Lower lobe of right lung (tissue), 2 donors: ENCODE measurements at regions not wholly inside any gene's neighbourhood (a gene's known extent, or its start where the extent isn't known, plus 50 kb on each side); places are given as distances from the start of the nearest gene placed in this dataset.

Experiments used
- ATAC-seq, 2 donors: fragments of 200-7000 bp; cut with Tn5 transposase; one replicate each; pipeline ENCODE4 v1.9.1; 2020 to 2022; ENCODE audit warnings: mild to moderate bottlenecking in 2 of 2, moderate library complexity in 2 of 2
- DNase-seq: peaks from one replicate; pipeline ENCODE4 v3.0.0-alpha.2; 2020
- H3K27ac ChIP-seq: fragments of 200-600 bp; one replicate; pipeline ENCODE4 v1.8.0; 2022
- H3K27me3 ChIP-seq: fragments of 200-600 bp; one replicate; pipeline ENCODE4 v1.8.0; 2022; ENCODE audit warnings: low read depth
- H3K36me3 ChIP-seq: fragments of 200-600 bp; one replicate; pipeline ENCODE4 v1.8.0; 2022; ENCODE audit warnings: mild to moderate bottlenecking
- H3K4me1 ChIP-seq: fragments of 200-600 bp; one replicate; pipeline ENCODE4 v1.8.0; 2022
- H3K4me3 ChIP-seq: fragments of 200-600 bp; one replicate; pipeline ENCODE4 v1.8.0; 2022; ENCODE audit warnings: mild to moderate bottlenecking
- H3K9me3 ChIP-seq: fragments of 200-600 bp; one replicate; pipeline ENCODE4 v1.8.0; 2022
- intact Hi-C: fragments of 100-400 bp; cut with DNase I; formaldehyde crosslinking; loops from one replicate; pipeline ENCODE4 v1.11.0; 2022
- TF ChIP-seq, protein P1 (sequence below): fragments of 200-600 bp; IDR thresholded peaks from one replicate; pipeline ENCODE4 v1.8.0; 2022; ENCODE audit warnings: antibody characterized with exemption, mild to moderate bottlenecking
- donor health status: DM: no; HTN: yes; CAD: no; lungs with severe emphysema.

DNA sequence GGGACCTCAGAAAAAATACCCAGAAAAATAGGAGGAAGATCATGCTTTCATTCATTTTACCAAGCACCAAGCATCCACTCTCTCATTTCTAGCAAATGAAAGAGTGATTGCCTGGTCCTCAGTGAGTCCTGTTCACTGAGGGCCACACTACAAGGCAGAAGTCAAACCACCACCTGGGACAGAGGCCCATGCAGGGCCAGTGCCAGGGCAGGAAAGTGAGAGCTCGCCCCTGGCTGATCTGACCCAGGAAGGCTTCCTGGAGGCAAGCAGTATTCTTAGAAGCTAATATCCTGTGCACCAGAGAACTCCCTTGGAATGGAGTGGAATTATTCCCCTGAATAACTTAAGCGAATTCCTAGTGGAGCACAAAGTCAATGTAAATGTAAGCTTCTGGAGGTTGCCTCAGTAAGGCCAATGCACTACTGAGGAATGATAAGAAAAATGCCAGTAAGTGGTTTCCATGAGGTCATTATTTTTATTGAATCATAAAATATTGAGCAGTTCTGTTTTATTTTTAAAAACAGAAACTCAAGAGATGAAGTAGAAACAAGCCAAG is 191.6 kb upstream of the ID2 start:
- intact Hi-C loops = no loop called here

DNA sequence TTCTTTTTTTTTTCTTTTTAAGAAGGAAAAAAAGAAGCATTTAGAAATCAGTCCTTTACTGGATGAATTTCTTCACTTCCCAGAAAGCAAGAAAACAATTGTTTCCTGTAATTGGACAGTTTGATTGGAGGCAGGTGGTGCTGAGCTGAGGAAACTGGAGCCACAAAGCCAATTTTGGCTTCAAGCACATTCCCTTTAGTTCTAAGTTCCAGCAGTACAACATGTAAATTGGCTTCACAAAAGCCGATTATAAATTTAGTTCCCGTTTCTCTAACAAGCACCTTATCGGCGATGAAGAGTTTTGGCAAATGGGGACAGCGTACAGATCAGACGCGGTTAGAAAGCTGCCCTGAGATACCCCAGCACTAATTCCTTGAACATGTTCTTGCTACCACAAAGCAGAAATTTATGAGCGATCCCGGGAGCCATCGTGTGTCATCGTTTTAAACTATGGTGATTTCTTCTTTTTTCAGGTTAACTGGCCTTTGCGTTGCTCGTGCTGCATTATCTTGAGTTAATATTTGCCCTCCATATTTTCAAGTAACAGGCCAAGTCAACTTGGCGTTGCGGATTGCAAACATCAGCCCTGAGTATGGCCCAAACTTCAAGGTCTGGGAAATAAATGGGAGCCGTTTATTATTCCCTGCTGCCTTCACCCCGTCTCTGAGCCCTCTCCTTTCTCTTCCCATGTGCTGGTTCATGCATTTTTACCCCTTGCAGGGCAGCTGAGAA is 190.4 kb upstream of the ID2 start:
- DNase-seq (no peak), ATAC-seq (no peak)
- intact Hi-C loops = no loop called here
- no peaks in the 10 kb centered on the region for H3K9me3 ChIP-seq
- H3K27me3 ChIP-seq = no peaks in the 10 kb centered on the region
- H3K27ac ChIP-seq = no peak overlapping the region
- H3K4me1 ChIP-seq = peaks cover 34% of the 10 kb centered on the region
- no peaks in the 10 kb centered on the region for H3K36me3 ChIP-seq
- TF ChIP-seq, protein P1, sequence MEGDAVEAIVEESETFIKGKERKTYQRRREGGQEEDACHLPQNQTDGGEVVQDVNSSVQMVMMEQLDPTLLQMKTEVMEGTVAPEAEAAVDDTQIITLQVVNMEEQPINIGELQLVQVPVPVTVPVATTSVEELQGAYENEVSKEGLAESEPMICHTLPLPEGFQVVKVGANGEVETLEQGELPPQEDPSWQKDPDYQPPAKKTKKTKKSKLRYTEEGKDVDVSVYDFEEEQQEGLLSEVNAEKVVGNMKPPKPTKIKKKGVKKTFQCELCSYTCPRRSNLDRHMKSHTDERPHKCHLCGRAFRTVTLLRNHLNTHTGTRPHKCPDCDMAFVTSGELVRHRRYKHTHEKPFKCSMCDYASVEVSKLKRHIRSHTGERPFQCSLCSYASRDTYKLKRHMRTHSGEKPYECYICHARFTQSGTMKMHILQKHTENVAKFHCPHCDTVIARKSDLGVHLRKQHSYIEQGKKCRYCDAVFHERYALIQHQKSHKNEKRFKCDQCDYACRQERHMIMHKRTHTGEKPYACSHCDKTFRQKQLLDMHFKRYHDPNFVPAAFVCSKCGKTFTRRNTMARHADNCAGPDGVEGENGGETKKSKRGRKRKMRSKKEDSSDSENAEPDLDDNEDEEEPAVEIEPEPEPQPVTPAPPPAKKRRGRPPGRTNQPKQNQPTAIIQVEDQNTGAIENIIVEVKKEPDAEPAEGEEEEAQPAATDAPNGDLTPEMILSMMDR = no peak
- no peak overlapping the region for H3K4me3 ChIP-seq

More for the DNA sequence above, 191.6 kb upstream of the ID2 start:
- Histone ChIP-seq H3K4me1 (peaks cover 34% of the 10 kb centered on the region), H3K27me3 (no peaks in the 10 kb centered on the region), H3K36me3 (no peaks in the 10 kb centered on the region), H3K27ac (no peak overlapping the region), H3K9me3 (no peaks in the 10 kb centered on the region), H3K4me3 (no peak overlapping the region)
- DNase-seq (no peak), ATAC-seq (no peak)
- TF ChIP-seq, protein P1 = no peak

DNA sequence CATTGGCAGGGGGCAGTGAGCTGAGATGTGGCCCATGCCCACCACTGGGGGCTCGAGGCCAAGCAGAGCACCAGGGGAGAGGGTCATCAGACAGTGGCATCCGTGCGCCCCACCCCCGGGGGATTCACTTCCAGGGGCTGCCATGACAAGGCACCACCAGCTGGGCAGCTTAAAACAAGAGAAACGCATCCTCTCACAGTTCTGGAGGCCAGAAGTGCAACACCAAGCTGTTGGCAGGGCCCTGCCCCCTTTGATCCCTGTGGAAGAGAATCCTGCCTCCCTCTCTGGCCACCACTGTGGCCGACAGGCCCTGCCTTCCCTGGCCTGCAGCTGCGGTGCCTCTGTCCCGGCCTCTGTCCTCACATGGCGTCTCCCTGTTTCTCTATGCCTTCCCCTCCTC is 187.7 kb upstream of the ID2 start:
- H3K4me3 ChIP-seq = no peak overlapping the region
- TF ChIP-seq, protein P1 = no peak
- H3K4me1 ChIP-seq = peaks cover 24% of the 10 kb centered on the region
- no peaks in the 10 kb centered on the region for H3K9me3 ChIP-seq
- H3K27me3 ChIP-seq = no peaks in the 10 kb centered on the region
- no peak for ATAC-seq
- intact Hi-C loops = no loop called here
- H3K36me3 ChIP-seq = no peaks in the 10 kb centered on the region
- H3K27ac ChIP-seq = no peak overlapping the region
- DNase-seq = no peak

DNA sequence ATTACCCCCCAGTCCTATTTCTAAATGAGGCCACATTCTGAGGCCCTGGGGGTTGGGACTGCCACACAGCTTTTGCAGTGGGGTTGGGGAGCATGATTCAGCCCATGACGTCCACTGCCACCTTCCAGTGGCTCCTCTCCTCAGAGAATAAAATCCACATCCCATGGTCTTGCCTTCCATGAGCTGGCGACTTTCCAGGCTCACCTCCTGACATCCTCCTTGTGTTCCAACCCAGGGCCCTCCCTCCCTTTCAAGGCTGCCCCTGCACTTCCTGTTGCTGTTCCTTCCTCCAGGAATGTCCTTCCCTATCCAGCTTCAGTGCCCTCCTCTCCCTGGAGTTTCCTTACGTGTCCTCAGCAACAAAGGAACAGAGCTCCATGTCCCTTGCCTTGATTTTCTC is 187.3 kb upstream of the ID2 start:
- no peaks in the 10 kb centered on the region for H3K36me3 ChIP-seq
- no peak overlapping the region for H3K4me3 ChIP-seq
- intact Hi-C loops = no loop called here
- peaks cover 27% of the 10 kb centered on the region for H3K4me1 ChIP-seq
- no peaks in the 10 kb centered on the region for H3K27me3 ChIP-seq
- TF ChIP-seq, protein P1 = no peak
- H3K9me3 ChIP-seq = no peaks in the 10 kb centered on the region
- DNase-seq (no peak), ATAC-seq (no peak)
- H3K27ac ChIP-seq = no peak overlapping the region

DNA sequence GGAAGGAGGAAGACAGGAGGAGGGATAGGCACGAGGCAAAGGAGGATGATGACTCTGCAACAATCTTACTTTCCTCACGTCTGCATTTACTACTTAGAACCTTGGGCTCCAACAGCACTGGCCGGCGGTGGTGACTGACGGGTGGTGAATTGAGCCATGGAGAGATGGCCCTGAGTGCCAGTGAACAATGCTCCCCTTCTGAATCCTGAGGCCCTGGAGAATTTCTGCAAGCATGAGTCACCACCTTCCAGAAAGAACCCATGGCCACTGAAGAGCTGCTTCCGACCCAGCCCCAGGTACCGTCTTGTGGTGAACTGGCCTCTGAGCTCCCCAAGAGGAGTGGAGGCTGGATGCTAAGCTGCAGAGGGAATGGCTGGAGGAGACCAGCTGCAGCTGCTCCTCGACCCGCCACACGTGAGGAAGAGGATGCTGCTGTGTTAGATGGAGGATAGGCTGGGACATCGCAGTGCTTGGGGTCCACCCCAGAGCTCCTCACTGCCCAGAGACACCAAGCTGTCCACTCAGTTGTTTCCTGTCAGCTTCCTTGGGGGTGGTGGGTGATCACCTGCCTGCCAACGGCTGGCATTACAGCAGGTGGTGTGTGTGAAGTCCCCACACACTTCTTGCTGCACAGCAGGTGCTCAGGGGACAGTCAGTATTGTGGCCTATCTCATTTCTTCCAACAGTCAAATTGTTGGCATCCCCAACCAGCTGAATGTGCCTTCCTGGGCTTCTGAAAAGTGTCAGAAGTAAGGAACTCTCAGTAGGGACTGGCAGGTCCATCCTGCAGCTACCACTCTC is 186.5 kb upstream of the ID2 start:
- Histone ChIP-seq H3K27ac (no peak overlapping the region), H3K4me1 (peaks cover 33% of the 10 kb centered on the region), H3K4me3 (no peak overlapping the region), H3K36me3 (no peaks in the 10 kb centered on the region), H3K27me3 (no peaks in the 10 kb centered on the region), H3K9me3 (no peaks in the 10 kb centered on the region)
- TF ChIP-seq, protein P1 = no peak
- DNase-seq (no peak), ATAC-seq (no peak)
- intact Hi-C loops = no loop called here
